ENCODE measurements at regions not wholly inside any gene's neighbourhood (a gene's known extent, or its start where the extent isn't known, plus 50 kb on each side); places are given as distances from the start of the nearest gene placed in this dataset.
"Not testable (repeated sequence)": the region's sequence is repeated elsewhere in the genome, so short reads cannot be mapped to it uniquely, and the experiment has no call there.

DNA sequence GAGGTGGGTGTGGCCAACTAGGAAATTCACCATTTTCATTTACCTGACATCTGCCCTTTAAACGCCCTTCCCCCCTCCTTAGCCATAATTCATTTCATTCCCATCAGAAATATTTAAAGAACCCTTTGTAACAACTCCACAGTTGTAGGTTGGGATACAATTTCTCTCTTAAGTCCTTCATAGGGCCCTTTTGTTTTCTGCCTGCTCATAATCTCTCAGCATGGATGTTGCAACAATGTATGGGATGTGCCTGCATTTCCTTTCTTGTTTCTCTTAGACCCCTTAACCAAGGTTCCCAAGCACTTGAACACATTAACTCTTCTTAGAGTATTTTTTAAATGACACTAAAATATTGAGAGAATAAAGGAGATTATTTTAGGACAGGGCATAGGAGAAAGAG is 51.7 kb upstream of the MYO10 start:
- FAIRE-seq (no peak), DNase-seq (ENCODE audit: low spot score) (no peak)

DNA sequence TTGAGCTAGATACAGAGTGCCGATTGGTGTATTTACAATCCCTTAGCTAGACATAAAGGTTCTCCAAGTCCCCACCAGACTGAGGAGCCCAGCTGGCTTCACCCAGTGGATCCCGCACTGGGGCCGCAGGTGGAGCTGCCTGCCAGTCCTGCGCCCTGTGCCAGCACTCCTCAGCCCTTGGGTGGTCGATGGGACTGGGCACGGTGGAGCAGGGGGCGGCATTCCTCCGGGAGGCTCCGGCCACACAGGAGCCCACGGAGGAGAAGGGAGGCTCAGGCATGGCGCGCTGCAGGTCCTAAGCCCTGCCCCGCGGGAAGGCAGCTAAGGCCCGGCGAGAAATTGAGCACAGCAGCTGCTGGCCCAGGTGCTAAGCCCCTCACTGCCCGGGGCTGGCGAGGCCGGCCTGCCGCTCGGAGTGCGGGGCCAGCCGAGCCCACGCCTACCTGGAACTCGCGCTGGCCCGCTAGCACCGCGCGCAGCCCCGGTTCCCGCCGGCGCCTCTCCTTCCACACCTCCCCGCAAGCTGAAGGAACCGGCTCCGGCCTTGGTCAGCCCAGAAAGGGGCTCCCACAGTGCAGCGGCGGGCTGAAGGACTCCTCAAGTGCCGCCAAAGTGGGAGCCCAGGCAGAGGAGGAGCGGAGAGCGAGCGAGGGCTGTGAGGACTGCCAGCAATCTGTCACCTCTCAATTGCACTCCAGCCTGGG is 54.9 kb upstream of the MYO10 start:
- DNase-seq (ENCODE audit: low spot score); FAIRE-seq: not testable (repeated sequence)

- DNase-seq (ENCODE audit: low spot score), result peak; percentile 71
- FAIRE-seq, result no peak
These were observed 55.9 kb upstream of the MYO10 start for GRCh38 chr5:16992006-16992405.

DNA sequence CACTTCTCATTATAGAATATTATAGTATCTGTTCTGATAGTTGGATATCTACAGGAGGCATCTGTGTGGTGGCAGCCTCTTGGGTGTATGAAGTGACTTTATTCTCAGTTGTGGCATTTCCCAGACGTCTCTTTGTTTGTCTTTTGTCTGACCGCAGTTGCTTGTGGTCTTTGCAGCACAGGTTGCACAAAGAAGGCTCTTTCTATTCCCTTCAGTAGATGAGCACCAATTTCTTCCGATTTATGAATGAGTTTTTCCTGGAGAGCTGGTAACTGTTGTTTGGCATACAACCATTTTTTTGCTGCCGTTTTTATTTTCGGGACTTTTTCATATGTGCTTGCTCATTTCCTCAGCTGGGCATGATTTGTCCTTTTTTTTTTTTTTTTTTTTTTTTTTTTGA is 56.4 kb upstream of the MYO10 start:
- FAIRE-seq (no peak), DNase-seq (ENCODE audit: low spot score) (peak; percentile 67)

- FAIRE-seq (no peak), DNase-seq (ENCODE audit: low spot score) (no peak)
These were observed 58.5 kb upstream of the MYO10 start for GRCh38 chr5:16994565-16994964.

DNA sequence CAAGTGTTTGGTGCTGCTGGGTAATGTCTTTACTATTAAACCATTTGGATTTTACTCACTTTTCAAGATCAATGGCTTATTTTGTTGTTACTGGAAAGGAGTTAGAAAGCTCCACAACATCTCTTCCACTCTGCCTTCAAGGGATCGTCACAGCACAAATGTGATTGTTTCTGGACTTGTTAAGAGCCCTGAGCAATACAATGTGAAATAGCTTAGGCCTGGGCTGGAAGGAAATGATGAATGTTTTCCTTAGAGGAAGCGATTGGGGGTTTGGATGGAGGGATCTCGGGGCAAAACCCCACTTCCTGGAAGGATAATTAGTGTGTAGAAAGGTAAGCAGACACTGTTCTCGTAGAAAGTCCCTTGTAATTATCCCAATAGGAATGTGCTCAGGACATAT is 59.3 kb upstream of the MYO10 start:
- no peak for DNase-seq (ENCODE audit: low spot score)
- no peak for FAIRE-seq

DNA sequence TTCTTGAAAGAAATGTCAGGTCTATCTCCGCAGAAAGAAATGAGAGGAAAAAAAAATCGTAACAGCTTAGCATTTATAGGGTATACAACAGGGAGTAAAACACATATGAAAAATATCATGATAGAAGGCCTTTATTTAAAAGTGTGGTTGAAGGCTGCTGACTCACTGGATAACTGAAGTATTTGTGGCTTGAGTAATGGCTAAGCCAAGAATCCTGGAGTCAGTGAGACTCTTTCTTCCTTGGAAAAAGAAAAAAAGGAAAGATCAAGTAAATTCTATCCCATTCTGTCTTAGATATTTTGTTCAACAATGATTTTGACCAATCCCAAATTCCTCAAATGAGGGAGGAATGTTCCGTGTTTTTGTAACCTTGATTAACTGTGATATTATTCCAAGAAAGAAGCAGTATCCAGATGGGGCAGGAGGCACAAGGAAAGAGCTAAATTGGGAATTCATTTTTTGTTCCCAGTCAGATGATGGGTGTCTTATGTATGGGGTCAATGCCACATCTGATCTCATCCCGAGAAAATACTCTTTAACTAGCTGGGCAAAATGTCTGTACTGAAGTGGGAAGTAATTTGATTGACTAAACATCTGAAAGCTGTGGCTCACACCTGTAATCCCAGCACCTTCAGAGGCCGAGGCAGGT is 64.3 kb upstream of the MYO10 start:
- no peak for FAIRE-seq
- peak; percentile 80 for DNase-seq (ENCODE audit: low spot score)

DNA sequence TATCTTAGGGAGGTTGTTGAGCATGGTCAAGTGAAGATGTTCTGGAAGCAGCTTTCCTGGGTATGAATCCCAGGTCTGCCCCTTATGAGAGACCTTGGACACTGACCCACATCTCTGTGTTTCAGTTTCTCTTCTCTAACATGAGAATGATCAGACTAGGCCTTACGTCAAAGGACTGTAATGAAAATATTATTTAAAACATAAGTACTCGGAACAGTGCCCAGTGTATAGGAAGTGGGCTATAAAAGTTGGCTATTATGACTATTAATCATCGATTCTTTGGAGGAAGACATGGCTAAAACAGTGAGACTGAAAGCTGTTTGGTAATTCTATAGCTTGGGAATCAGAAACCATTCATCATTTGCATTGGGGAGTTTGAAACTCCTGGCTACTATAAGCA is 65.3 kb upstream of the MYO10 start:
- no peak for DNase-seq (ENCODE audit: low spot score)
- FAIRE-seq, result peak; percentile 32

DNA sequence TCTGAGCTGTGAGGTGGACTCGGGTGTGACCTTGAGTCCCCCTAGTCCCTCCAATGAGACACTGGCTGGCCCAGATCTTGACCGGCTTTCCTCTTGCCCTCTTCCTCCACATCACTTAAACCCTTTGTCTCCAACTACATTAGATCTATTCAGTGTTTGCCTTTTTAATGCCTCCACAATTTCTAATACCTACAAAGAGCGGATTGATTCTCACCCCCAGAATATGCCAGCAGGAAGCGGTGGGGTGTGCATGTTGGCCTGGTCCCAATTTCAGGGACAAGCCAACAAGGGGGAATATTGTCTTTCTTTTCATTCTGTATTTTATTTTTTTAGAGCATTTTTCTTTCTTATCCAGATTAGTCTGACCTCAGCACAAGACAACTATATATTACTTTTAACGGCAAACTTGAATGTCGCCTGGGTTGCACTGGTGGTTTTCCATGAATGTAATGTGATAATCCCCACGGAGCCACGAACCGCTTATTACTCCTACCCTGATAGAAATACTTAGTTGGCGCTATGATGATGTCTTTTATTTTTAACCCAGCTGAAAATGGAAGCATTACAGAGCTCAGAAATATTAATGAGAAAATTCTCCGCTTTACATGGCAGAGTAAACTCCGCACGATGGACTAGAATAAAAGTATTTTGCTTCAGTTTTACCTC is 68.5 kb upstream of the MYO10 start:
- no peak for FAIRE-seq
- no peak for DNase-seq (ENCODE audit: low spot score)

GRCh38 chr5:17005107-17005828 is 69.2 kb upstream of the MYO10 start:
- no peak for DNase-seq (ENCODE audit: low spot score)

GRCh38 chr5:17012289-17012688 is 76.2 kb upstream of the MYO10 start:
- no peak for FAIRE-seq
- DNase-seq (ENCODE audit: low spot score), result peak; percentile 53

More at GRCh38 chr5:17005107-17005828, 69.2 kb upstream of the MYO10 start:
- no peak for FAIRE-seq

DNA sequence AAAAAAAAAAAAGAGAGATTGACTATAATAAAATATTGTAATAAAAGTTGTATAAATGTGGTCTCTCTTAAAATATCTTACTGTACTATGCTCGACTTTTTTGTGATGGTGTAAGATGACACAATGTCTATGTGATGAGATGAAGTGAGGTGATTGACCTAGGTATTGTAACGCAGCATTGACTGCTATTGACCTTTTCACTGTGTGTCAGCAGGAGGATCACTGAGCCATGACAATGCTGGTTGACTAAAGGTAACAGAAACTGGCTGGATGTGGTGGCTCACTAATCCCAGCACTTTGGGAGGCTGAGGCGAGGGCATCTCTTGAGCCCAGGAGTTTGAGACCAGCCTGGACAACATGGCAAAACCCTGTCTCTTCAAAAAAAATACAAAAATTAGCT is 78.6 kb upstream of the MYO10 start:
- no peak for FAIRE-seq
- DNase-seq (ENCODE audit: low spot score), result no peak

- DNase-seq (ENCODE audit: low spot score), result no peak
- FAIRE-seq, result no peak
These were observed 82.8 kb upstream of the MYO10 start for GRCh38 chr5:17018871-17019270.

- DNase-seq (ENCODE audit: low spot score) (no peak), FAIRE-seq (no peak)
These were observed 83.2 kb upstream of the MYO10 start for GRCh38 chr5:17019324-17019723.

DNA sequence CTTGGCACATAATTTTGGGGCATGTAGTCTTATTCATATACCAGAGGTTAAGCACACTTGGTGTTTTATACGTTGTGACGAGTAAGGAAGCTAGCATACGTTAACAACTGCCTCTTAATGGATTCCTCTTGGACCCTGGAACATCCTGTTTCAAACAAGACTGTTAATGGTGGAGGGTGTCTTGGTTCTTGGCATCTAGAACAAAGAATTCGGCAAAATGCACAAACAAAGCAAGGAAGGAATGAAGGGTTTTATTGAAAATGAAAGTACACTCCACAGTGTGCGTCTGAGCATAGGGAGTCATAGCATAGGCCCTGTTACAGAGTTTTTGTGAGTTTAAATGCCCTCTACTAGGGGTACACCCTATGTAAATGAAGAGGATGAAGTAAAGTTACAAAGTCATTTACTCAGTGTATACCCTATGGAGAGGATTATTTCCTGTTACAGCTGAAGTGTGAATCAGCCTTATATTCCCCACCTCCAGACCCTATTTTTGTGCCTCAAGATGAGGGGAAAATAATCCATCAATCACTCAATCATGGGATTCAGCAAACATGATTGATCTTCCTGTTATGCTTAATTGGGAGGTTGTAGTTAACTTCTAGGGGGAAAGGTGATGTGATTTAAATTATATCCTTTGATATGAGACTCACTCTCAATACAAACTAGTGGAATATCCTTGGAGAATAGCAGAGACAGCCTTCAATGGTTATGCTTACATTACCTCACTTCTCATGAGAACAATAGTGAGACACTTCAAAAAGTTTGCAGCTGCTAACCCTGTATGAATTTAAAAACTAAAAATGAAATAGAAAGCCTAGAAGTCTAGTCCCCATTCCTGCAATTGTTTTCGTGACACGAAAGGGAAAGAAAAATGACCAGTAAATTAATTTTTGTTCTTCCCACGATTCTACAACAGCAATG is 84.9 kb upstream of the MYO10 start:
- FAIRE-seq, result no peak
- no peak for DNase-seq (ENCODE audit: low spot score)

DNA sequence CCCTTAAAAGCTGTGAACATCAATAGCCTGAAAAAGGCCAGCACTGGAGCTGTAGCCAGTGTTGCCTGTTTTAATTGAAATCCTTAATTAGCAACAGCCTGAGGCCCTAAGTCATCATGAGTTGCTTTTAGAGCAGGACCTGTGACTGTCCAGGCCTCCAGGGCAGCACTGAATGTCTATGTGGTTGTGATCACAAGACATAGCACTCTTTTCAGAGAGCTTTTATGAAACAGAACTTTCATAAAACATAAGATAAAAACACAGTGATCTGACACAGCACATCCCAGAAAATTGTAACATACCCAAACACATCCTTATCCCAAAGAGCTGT is 85.5 kb upstream of the MYO10 start:
- FAIRE-seq (no peak), DNase-seq (ENCODE audit: low spot score) (no peak)

DNA sequence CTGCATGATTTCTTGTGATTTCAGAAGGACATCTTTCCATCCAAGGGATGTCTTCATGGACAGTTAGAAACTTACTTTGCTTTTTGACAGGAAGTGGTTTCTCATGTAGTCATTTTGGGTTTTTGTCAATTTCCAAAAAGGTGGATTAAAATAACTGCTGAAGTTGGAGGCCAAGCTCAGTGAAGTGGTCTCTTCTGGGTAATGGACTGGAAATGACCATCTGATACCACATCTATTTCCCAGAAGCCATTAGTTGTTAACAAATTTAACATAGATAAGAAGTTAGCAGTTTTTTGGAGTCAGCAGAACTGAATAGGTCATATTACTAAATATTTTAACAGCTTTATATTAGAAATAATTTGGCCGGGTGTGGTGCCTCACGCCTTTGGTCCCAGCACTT is 86.2 kb upstream of the MYO10 start:
- FAIRE-seq (no peak), DNase-seq (ENCODE audit: low spot score) (no peak)

DNA sequence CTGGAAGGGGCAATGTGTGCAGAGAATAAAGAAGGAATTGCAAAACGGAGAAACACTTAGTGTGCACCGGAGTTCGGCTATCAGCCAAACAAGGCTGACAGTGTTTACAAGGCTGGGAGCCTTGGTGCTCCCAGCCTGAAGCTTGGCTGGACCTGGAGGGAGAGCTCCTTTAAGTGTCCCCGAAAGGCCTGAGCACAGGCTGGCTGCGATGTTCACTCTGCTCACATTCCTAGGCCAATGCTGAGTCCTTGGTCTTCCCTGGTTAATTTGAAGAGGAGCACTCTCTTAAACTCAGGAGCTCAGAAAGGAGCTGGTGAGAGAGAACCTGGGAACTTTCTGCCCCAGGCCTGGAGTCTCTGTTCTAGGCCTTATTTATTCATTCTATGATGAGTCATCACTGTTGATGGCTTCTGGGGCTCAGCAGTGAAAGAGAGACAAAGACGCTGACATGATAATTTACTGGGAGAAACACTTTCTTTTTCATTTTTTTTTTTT is 88.6 kb upstream of the MYO10 start:
- peak; percentile 77 for DNase-seq (ENCODE audit: low spot score)
- no peak for FAIRE-seq

GRCh38 chr5:17031659-17032277 is 95.7 kb upstream of the MYO10 start:
- FAIRE-seq, result not testable (repeated sequence)

GRCh38 chr5:17032314-17032985 is 96.4 kb upstream of the MYO10 start:
- not testable (repeated sequence) for FAIRE-seq; DNase-seq (ENCODE audit: low spot score)

More at GRCh38 chr5:17031659-17032277, 95.7 kb upstream of the MYO10 start:
- not testable (repeated sequence) for DNase-seq (ENCODE audit: low spot score)

Measured in urothelium cell line (cell line).